ENCODE measurements at regions not wholly inside any gene's neighbourhood (a gene's known extent, or its start where the extent isn't known, plus 50 kb on each side); places are given as distances from the start of the nearest gene placed in this dataset.
"Not testable (repeated sequence)": the region's sequence is repeated elsewhere in the genome, so short reads cannot be mapped to it uniquely, and the experiment has no call there.

DNA sequence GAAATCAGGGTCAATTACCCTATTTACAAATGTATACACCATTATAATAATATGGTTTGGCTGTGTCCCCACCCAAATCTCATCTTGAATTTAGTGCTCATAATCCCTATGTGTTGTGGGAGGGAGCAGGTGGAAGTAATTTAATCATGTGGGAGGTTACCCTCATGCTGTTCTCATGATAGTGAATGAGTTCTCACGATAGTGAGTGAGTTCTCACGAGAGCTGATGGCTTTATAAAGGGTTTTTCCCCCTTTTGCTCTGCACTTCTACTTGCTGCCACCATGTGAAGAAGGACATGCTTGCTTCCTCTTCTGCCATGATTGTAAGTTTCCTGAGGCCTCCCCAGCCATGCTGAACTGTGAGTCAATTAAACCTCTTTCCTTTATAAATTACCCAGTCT lies 426.2 kb downstream of the AGTPBP1 start:
- TF ChIP-seq POLR2A, POLR2AphosphoS5 (IDR thresholded peaks at IDR 0.05; ENCODE audit: low read depth, low read length): not testable (repeated sequence)
